GM10847 (cell line): ENCODE measurements at regions not wholly inside any gene's neighbourhood (a gene's known extent, or its start where the extent isn't known, plus 50 kb on each side); places are given as distances from the start of the nearest gene placed in this dataset.

Experiments
- POLR2A ChIP-seq: IDR thresholded peaks from 2 replicates; pipeline ENCODE4 v1.6.1; 2011; ENCODE audit not compliant: insufficient read length; ENCODE audit errors: extremely low read depth

DNA sequence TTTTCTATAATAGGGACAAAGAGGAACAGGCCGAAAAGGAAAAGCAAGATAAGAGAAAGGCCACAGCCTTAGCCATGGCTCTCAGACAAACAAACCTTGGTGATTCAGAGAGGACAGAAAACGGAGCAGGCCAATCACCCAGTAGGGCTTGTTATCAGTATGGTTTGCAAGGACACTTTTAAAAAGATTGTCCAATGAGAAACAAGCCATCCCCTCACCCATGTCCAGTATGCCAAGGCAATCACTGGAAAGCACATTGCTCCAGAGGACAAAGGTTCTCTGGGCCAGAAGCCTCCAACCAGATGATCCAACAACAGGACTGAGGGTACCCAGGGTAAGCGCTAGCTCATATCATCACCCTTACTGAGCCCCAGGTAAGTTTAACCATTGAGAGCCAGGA, 243.8 kb upstream of the BTG1 start:
- no peak for TF ChIP-seq POLR2A

DNA sequence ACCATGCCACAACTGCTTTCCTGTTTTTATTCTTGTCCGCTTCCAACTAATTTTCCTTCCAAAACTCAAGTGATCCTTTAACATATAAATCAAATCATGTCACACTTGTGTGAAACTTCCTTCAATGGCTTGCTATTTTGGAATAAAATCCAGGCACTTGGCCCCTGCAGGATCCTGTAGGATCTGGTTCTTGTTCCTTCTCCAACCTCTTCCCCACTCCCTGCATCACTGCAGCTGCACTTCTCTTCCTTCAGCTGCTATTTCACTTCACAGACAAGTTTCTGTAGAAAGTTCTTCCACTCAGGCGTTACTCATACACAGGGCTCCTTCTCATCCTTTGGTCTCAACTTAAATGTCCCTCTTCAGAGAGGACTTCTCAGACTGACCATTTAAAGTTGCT, 239.7 kb upstream of the BTG1 start:
- TF ChIP-seq POLR2A, result no peak

DNA sequence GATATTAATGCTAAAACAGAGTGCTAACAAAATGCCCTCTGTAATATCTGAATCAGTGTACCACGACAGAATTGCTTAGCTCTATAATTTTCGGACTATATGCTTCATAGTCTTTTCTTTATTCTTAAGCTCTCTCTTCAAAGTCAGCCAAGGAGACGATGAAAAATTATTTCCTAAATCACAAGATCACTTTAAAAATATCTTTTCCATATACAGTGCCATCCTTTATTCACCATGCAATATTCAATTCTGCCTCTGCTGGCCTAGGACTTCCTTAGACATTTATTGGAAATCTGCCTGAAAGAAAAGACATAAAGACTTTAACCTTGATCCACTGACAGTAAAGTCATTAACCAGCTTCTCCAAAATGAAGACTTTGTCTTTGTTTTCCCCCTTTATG, 238.9 kb upstream of the BTG1 start:
- no peak for TF ChIP-seq POLR2A

DNA sequence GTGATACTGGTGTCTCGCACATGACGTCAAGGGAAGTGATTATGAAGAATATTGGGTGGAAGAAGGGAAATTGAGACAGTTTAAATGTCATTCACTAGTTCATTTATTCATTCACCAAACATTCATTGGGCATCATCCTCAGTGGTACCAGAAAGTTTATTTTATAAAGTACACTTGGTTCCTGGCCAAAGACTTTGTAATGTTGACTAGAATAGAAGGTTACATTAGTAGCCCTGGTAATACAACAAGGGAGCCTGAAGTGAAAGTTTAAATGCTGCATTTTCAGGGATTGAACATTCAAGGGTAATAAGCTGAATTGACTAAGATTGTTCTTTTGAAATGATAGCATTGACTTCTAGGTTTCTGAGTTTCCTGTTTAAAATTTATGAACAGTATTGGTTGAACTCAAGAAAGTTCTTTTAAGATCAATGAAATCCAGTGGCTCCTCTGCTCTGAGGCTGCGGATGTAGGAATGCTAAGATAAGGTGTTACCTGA, 236.8 kb upstream of the BTG1 start:
- TF ChIP-seq POLR2A, result no peak

DNA sequence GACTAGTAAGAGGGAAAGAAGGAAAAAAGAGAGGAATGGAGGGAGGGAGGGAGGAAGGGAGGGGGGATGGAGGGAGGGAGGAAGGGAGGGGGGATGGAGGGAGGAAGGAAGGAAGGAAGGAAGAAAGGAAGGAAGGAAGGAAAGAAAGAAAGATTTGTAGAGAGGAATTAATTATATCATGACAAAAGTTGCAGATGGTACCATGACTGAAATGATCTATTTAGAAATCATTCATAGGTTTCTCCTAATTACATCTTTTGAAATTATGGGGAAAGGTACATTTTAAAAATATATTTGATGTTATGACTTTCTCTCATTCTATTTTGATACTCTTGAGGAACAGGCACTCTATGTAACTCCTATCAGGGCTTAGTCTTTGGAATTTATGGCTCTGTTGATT, 236.2 kb upstream of the BTG1 start:
- TF ChIP-seq POLR2A, result no peak

DNA sequence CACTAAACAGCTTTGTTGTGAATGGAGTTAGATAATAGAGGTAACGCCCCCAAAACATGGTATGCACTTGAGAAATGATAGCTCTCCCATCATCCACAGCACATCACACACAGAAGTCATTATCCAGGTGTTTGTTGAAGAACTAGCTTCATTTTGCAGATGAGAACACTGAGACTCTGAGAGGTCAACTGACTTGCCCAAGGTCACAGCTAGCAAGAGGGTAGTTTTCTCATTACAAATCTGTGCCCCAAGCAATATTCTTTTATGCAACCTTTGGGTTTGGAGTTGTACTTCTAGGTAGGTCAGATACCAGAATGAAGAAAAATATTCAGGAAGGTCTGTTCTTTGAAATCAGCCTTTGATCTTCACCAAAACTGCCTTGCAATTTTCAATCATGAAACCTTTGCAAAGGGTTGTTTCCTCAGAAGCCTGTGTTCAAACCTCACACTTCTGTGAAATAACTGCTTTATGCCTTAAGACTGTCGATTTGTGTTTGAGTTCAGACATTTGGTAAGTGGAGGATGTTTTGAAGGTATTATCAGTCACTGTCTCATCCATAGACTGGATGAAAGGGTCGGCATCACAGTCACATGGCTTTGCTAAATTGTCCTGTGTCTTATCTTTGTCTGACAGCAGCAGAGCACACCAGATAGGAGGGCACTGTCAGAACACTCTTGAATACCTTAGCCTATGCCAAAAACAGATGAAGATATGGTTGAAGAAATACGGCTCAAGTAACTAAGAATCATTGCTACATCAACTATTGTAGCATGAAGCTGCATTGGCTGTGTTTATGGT, 233.2 kb upstream of the BTG1 start:
- TF ChIP-seq POLR2A, result no peak

DNA sequence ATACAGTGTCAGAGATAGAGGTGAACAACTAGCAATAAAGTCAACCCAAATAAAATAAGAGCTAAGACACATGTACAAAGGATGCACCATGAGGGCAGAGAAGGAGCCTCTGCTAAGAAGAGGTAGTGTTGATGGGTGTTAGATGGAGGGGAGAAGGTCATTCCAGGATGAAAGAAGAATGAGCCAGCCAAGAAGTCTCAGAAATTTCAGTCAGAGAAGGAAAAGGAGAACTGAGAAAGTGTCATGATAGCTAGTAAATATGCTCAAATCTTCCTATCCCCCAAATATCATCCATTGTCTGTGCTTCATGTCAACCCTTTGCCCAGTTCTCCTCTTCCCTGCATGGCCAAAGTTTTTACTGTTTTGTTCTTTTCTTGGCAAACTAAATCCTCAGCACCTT, 225.2 kb upstream of the BTG1 start:
- no peak for TF ChIP-seq POLR2A

DNA sequence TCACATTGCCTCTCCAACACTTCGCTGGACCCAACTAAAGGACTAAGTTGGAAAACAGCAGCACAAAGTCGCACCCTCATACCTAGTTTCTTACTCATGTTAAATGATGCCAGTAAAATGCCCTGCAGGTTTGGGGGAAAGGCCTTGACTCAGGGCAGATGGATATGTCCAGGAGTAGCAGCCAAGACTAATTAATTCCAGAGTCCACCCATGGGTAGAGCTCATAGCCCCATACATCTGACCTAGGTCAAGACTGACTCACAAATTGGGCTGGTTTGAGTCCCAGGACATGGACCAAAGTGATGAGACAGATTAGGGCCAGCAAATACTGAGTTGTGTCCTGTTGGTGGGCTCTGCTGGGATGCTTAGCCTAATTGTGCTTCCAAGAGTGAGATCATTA, 224.0 kb upstream of the BTG1 start:
- TF ChIP-seq POLR2A, result no peak

DNA sequence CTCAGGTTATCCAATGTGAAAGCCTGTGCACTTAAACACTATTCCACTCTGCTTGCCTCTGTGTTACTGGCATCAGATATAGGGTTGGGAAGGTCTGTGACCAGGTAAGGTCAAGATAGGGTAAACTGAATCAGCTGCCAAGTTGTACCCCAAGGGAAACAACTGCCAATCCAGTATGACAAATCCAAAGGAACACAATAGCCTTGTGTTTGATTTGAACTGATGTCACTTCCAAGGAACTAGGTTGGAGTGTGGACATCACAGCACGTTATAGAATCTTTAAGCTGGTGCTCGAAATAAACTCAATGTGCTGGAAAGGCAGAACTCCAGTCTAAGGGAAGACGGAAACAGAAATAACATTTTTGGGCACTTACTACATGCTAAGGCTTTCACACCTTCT, 223.4 kb upstream of the BTG1 start:
- TF ChIP-seq POLR2A, result no peak

DNA sequence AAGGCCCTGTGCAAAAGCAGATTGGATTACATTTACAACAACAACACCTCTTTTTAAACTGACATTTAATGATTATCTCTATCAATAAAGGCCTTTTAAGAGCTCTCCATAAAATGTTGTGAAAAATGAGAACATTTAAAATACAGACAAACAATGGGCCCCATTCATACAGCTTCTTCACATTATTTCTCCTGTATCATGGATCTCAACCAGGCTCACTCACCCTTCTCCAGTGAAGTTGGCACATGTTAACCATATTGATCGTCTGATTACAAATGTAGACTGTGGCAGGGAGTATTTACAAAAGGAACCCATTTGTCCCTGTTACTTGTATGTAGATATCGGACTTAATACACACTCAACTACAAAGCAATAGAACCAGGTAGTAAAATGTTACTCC, 220.2 kb upstream of the BTG1 start:
- no peak for TF ChIP-seq POLR2A

DNA sequence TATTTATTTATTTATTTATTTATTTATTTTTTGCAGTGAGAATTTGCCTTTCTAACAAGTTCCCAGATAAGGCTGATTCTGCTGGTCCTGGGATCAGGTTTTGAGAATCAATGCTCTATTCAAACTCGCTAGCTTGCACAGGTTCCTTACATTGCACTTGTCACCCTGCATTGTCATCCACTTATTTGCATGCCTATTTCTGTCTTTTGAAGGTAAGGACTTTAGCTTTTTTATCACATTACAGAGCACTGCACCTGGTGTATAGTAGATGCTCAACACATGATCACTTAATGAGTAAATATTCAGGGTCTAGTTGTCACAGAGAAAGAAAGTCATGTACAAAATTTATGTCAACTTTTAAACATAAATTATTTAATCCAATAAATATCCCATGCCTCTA, 219.7 kb upstream of the BTG1 start:
- no peak for TF ChIP-seq POLR2A

DNA sequence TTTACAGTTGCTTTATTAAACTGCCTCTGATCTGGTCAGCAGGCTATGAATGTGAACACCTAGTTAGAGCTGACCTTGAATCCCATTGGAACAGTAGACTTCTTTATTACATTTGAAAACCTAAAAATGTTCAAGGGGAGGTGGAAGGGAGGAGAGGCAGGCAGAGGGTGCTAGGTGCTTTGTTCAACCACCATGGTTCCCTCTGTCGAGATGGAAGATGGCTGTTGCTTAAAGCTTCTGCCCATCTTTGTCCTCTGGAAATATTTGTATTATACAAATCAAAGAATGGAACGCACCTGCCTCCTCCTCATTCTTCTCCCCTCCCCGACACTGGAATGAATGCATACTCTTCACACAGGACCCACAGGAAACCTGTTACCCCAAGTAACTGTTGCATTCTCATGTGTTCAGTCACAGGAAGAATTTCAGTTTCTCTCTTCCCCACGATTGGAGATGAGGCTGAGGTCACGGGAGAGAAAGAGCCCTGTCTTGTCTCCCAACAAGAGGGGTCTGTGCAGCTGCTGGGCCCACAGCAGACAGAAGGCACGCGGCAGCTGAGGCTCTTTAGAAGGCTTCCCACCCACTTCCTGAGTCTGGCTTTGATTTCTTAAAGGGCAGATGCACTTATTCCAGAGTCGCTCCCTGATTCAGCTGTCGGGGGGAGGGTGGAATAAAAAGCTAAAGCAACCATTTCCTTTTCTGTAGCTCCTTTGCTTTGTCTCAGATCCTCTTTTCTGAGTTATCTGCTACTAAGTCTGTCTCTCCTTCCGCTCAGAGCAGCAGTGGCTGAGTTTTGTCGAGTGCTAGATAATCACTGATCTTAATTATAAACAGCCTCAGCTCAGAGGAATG, 217.9 kb upstream of the BTG1 start:
- peak; percentile 68 for TF ChIP-seq POLR2A

DNA sequence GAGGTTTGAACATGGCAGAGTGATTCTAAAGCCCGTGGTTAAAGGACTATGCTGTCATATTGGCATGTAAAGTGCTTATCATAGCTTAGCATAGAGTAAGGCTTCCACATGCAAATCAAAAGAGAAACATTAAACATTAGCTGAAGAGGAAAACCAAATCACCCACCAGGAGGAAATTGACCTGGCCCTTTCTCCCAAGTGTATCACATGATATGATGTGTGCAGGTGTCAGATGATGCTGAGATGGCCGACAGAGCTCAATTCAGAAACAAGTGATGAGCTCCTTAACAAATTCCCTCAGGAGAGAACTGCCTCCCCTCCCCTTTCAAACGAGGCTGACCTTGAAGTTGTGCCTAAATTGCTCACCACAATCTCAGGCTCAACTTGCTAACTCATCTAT, 217.1 kb upstream of the BTG1 start:
- TF ChIP-seq POLR2A, result peak; percentile 20

DNA sequence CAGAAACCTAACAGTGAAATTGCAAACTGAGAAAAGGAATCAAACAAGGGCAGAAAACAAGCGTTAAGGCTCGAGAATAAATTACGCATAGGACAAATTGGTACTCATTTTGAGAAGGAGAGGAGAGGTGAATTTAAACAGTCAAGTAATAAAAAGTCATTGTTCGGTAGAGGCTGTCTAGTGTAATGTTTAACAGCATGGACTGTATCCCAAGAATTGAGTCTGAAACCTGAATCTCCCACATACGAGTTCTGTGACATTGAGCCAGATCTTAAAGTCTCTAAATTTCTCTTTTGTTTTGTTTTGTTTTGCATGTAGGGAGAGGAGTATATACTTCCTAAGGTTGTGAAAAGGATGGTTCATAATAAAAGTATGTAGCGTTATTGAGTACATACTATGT, 216.5 kb upstream of the BTG1 start:
- TF ChIP-seq POLR2A, result no peak

DNA sequence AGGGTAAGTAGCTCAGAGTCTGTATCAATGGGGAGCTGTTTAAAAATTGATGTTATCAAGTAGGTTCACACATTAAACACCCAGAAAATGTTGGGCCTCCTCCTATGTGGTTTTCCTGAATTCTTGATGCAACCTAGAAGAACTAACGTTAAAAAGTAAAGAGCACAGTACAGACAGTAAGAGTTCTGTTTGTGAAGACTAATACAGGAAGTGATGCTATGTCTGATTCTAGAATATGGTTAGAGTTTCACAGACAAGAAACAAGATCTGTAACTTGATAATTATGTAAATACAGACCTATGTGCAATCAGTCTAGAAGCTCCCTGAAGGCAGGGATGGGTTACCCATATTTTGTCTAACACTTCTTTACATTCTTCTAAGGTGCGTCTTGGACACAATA, 214.9 kb upstream of the BTG1 start:
- no peak for TF ChIP-seq POLR2A

DNA sequence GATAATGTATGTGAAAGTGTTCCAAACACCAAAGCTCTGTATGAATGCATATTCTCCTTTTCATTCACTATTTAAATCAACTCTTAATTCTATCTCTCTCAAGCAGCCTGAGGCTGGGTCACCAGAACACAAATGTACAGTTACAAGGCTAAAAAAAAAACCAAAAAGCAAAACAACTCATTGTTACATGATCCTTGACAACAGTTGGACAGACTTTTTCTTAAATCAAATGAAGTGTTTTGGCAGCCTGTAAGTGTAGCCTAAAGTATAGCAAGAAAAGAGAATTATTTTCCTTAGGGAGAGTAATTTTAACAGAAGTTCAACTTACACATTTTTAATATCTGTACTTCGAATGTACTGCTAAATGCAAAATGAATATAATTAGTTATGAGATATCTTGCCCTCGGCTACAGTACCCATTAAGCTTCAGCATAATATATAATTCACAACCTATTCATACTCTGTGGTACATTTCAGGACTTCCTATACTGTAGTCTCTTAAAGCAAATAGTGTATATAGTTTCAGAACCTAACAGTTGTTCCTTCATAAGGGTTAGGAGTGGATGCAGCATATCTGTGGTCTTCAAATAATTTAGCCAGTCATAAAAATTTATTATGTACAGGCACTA, 214.0 kb upstream of the BTG1 start:
- TF ChIP-seq POLR2A, result no peak
